GM12878 (cell line): ENCODE measurements at regions not wholly inside any gene's neighbourhood (a gene's known extent, or its start where the extent isn't known, plus 50 kb on each side); places are given as distances from the start of the nearest gene placed in this dataset.

ENCODE experiments used
- ATAC-seq: fragments of 200-7000 bp; cut with Tn5 transposase; 3 replicates; pipeline ENCODE4 v1.9.1; 2020; ENCODE audit warnings: mild to moderate bottlenecking, moderate library complexity
- BruUV-seq: library from RNA; stranded (reverse); fragments of 400-500 nt; replicated peaks from 2 replicates; lab custom pipeline; 2021; lab: Mats Ljungman, UMichigan
- CTCF ChIA-PET: fragments of 300-600 bp; sonication (Branson Sonifier 250); formaldehyde crosslinking; extraction: SDS; loops from one replicate; lab custom pipeline; 2021; ENCODE audit warnings: inconsistent platforms; lab: Yijun Ruan, JAX
- POLR2A ChIA-PET: fragments of 350-600 bp; formaldehyde crosslinking; extraction: SDS; loops from one replicate; lab custom pipeline; 2021; ENCODE audit warnings: inconsistent platforms; lab: Charles Lee
- RAD21 ChIA-PET: fragments of 300-600 bp; sonication (Branson Sonifier 250); formaldehyde crosslinking; loops from one replicate; lab custom pipeline; 2023; ENCODE audit warnings: antibody characterized with exemption; ENCODE audit not compliant: unreplicated experiment; lab: Charles Lee
- SMC1A ChIA-PET: fragments of 300-600 bp; sonication (Branson Sonifier 250); formaldehyde crosslinking; loops from one replicate; lab custom pipeline; 2023; ENCODE audit not compliant: unreplicated experiment, uncharacterized antibody; lab: Charles Lee
- DNase-seq: peaks from one replicate; pipeline ENCODE4 v3.0.0-alpha.2; 2011; ENCODE audit warnings: low read depth, low spot score
- FAIRE-seq: peaks from 3 replicates; lab custom pipeline; 2011; peaks lifted over from hg19 to GRCh38; lab: Jason Lieb, UNC
- H2AFZ ChIP-seq: 2 replicates; pipeline ENCODE4 v1.6.0; 2011; ENCODE audit warnings: low read depth, low read length, control low read depth; ENCODE audit not compliant: control insufficient read depth
- H3K27ac ChIP-seq: 2 replicates; pipeline ENCODE4 v1.5.1; 2011; ENCODE audit warnings: control low read depth; ENCODE audit not compliant: control insufficient read depth, insufficient read depth
- H3K27me3 ChIP-seq, 2 experiments: replicated peaks in 1 of 2; 2 replicates each; pipeline versions ENCODE4 v1.6.0 to v1.6.1; 2011; ENCODE audit warnings: low read length in 1 of 2; ENCODE audit not compliant: control insufficient read depth in 2 of 2, insufficient read depth in 2 of 2
- H3K36me3 ChIP-seq, 2 experiments: 2 replicates each; pipeline ENCODE4 v1.5.1; 2011; ENCODE audit warnings: low read length in 1 of 2; ENCODE audit not compliant: control insufficient read depth in 2 of 2, insufficient read depth in 2 of 2
- H3K4me1 ChIP-seq: 2 replicates; pipeline ENCODE4 v1.6.1; 2011; ENCODE audit warnings: mild to moderate bottlenecking, low read length, moderate library complexity, mixed read lengths; ENCODE audit not compliant: control insufficient read depth, insufficient read depth
- H3K4me2 ChIP-seq: 2 replicates; pipeline ENCODE4 v1.6.0; 2011; ENCODE audit warnings: control low read depth; ENCODE audit not compliant: control insufficient read depth, insufficient read depth
- H3K4me3 ChIP-seq: fragments of 200-600 bp; sonication (generic); 2 replicates; pipeline ENCODE4 v1.5.1; 2016
- H3K79me2 ChIP-seq: 2 replicates; pipeline ENCODE4 v1.6.0; 2011; ENCODE audit warnings: low read length; ENCODE audit not compliant: control insufficient read depth, insufficient read depth
- H3K9ac ChIP-seq: 2 replicates; pipeline ENCODE4 v1.8.0; 2011; ENCODE audit warnings: low read length, control low read depth, mixed read lengths; ENCODE audit not compliant: control insufficient read depth, insufficient read depth
- H3K9me3 ChIP-seq: replicated peaks from 3 replicates; pipeline ENCODE4 v1.5.1; 2011; ENCODE audit warnings: mild to moderate bottlenecking, low read length; ENCODE audit not compliant: control insufficient read depth, insufficient read depth
- H4K20me1 ChIP-seq: 2 replicates; pipeline ENCODE4 v1.6.0; 2011; ENCODE audit not compliant: control insufficient read depth, insufficient read depth
- CREB1 ChIP-seq: IDR thresholded peaks from 2 replicates; pipeline ENCODE4 v1.6.1; 2012; ENCODE audit warnings: low read depth, mild to moderate bottlenecking, inconsistent platforms
- ESRRA ChIP-seq: IDR thresholded peaks from 2 replicates; pipeline ENCODE4 v1.6.1; 2012; ENCODE audit warnings: mild to moderate bottlenecking, low read length, improper control_type of control experiment
- FOXM1 ChIP-seq: IDR thresholded peaks from 2 replicates; pipeline ENCODE4 v1.6.1; 2012; ENCODE audit warnings: low read depth, mild to moderate bottlenecking, inconsistent platforms, low read length, moderate library complexity
- GABPA ChIP-seq: IDR thresholded peaks from 2 replicates; pipeline ENCODE4 v1.6.1; 2014; ENCODE audit warnings: antibody characterized with exemption, low read depth, mild to moderate bottlenecking, inconsistent platforms
- HDAC6 ChIP-seq: fragments of 200-600 bp; sonication (generic); IDR thresholded peaks from one replicate; pipeline ENCODE4 v1.8.0; 2017; ENCODE audit warnings: antibody characterized with exemption; ENCODE audit not compliant: unreplicated experiment
- IKZF2 ChIP-seq, 2 experiments: fragments of 450-650 bp; IDR thresholded peaks; 2 replicates each; pipeline ENCODE4 v1.6.1; 2017; ENCODE audit warnings: mild to moderate bottlenecking in 2 of 2, moderate library complexity in 2 of 2
- PML ChIP-seq: IDR thresholded peaks from 2 replicates; pipeline ENCODE4 v1.6.1; 2012; ENCODE audit warnings: low read length, inconsistent platforms
- RAD51 ChIP-seq: fragments of 450-650 bp; IDR thresholded peaks from 2 replicates; pipeline ENCODE4 v1.6.1; 2016; ENCODE audit warnings: moderate library complexity, mild to moderate bottlenecking, inconsistent platforms
- RB1 ChIP-seq: fragments of 450-650 bp; formaldehyde crosslinking; IDR thresholded peaks from 2 replicates; pipeline ENCODE4 v1.6.1; 2017; ENCODE audit warnings: mild to moderate bottlenecking, borderline replicate concordance
- SIX5 ChIP-seq: IDR thresholded peaks from 2 replicates; pipeline ENCODE4 v1.6.1; 2011; ENCODE audit warnings: mild to moderate bottlenecking, low read depth, low read length, moderate library complexity; ENCODE audit not compliant: severe bottlenecking
- YBX1 ChIP-seq: fragments of 450-650 bp; IDR thresholded peaks from 2 replicates; pipeline ENCODE4 v1.6.1; 2016; ENCODE audit warnings: antibody characterized with exemption
- ZSCAN29 ChIP-seq: fragments of 450-650 bp; IDR thresholded peaks from 2 replicates; pipeline ENCODE4 v1.6.1; 2017; ENCODE audit warnings: mild to moderate bottlenecking, moderate library complexity
- WGBS: methylation state at CpG from one replicate; pipeline ENCODE4 v1.1.6; 2016; ENCODE audit warnings: low lambda C conversion rate; ENCODE audit not compliant: insufficient replicate concordance, insufficient coverage; ENCODE audit errors: missing lambda C conversion rate; 5-methylcytosine and 5-hydroxymethylcytosine counted together
- in situ Hi-C: fragments of 300-500 bp; cut with MboI; formaldehyde crosslinking; loops from 9 replicates; pipeline ENCODE4 v1.14.3; 2018; ENCODE audit warnings: mixed read lengths
- intact Hi-C: fragments of 100-400 bp; cut with micrococcal nuclease; formaldehyde crosslinking; loops from one replicate; pipeline ENCODE4 v1.14.2; 2022; ENCODE audit not compliant: unreplicated experiment
- TF ChIP-seq, protein P1 (sequence below): fragments of 450-650 bp; IDR thresholded peaks from 2 replicates; pipeline ENCODE4 v1.6.1; 2018; ENCODE audit warnings: borderline replicate concordance, mild to moderate bottlenecking; ENCODE audit not compliant: partially characterized antibody
- TF ChIP-seq, protein P2 (sequence below): fragments of 450-650 bp; IDR thresholded peaks from 2 replicates; pipeline ENCODE4 v1.6.1; 2017; ENCODE audit warnings: mild to moderate bottlenecking, low read depth, inconsistent platforms; ENCODE audit not compliant: poor library complexity, severe bottlenecking
- TF ChIP-seq, protein P3 (sequence below): IDR thresholded peaks from 2 replicates; pipeline ENCODE4 v1.6.1; 2012; ENCODE audit warnings: low read length, inconsistent platforms
- TF ChIP-seq, protein P4 (sequence below): fragments of 450-650 bp; formaldehyde crosslinking; IDR thresholded peaks from 2 replicates; pipeline ENCODE4 v1.4.0; 2022; ENCODE audit warnings: mild to moderate bottlenecking, moderate library complexity

DNA sequence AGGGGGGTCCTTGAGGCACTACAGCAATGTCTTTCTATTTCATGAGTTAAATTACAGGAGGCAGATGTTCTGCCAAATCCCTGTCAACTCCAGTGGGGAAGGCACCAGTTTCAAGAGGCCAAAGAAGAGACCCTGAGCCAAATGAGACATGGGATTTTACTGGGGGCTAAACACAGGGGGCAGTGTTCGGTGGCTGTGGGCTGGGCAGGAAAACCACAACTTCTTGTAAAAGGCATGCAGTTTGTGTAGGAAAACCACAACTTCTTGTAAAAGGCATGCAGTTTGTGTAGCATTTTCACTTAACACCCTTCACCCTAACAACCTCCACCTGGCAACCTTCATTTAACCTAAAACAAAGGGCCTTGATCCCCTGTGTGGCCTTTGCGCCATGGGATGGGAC lies 61.0 kb downstream of the POLR2M start:
- Histone ChIP-seq H2AFZ (no peak overlapping the region), H3K4me3 (no peak overlapping the region), H3K27me3 (peaks cover 0 to 3% of the 10 kb centered on the region in 2 experiments; a peak in 2 of 4 replicates), H3K36me3 (no peaks in the 10 kb centered on the region), H3K9me3 (no peaks in the 10 kb centered on the region), H4K20me1 (no peaks in the 10 kb centered on the region), H3K9ac (no peak overlapping the region), H3K4me2 (no peak overlapping the region), H3K27ac (no peak overlapping the region), H3K4me1 (no peaks in the 10 kb centered on the region), H3K79me2 (no peaks in the 10 kb centered on the region)
- in situ Hi-C loops (no loop called here), intact Hi-C loops (no loop called here)
- BruUV-seq = no TSS peak
- ChIA-PET SMC1A (no interaction called here), RAD21 (no interaction called here), CTCF (no interaction called here), POLR2A (no interaction called here)
- FAIRE-seq (no peak), ATAC-seq (no peak), DNase-seq (no peak)
- TF ChIP-seq PML = no peak
- no peak for TF ChIP-seq RAD51
- no peak for TF ChIP-seq RB1
- TF ChIP-seq FOXM1 = no peak
- TF ChIP-seq IKZF2 (IDR thresholded peaks at IDR 0.05) = no peak
- TF ChIP-seq HDAC6 = no peak
- TF ChIP-seq YBX1 = no peak
- no peak for TF ChIP-seq ZSCAN29
- TF ChIP-seq, protein P1, sequence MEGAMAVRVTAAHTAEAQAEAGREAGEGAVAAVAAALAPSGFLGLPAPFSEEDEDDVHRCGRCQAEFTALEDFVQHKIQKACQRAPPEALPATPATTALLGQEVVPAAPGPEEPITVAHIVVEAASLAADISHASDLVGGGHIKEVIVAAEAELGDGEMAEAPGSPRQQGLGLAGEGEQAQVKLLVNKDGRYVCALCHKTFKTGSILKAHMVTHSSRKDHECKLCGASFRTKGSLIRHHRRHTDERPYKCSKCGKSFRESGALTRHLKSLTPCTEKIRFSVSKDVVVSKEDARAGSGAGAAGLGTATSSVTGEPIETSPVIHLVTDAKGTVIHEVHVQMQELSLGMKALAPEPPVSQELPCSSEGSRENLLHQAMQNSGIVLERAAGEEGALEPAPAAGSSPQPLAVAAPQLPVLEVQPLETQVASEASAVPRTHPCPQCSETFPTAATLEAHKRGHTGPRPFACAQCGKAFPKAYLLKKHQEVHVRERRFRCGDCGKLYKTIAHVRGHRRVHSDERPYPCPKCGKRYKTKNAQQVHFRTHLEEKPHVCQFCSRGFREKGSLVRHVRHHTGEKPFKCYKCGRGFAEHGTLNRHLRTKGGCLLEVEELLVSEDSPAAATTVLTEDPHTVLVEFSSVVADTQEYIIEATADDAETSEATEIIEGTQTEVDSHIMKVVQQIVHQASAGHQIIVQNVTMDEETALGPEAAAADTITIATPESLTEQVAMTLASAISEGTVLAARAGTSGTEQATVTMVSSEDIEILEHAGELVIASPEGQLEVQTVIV = no peak
- no peak for TF ChIP-seq GABPA
- TF ChIP-seq, protein P2, sequence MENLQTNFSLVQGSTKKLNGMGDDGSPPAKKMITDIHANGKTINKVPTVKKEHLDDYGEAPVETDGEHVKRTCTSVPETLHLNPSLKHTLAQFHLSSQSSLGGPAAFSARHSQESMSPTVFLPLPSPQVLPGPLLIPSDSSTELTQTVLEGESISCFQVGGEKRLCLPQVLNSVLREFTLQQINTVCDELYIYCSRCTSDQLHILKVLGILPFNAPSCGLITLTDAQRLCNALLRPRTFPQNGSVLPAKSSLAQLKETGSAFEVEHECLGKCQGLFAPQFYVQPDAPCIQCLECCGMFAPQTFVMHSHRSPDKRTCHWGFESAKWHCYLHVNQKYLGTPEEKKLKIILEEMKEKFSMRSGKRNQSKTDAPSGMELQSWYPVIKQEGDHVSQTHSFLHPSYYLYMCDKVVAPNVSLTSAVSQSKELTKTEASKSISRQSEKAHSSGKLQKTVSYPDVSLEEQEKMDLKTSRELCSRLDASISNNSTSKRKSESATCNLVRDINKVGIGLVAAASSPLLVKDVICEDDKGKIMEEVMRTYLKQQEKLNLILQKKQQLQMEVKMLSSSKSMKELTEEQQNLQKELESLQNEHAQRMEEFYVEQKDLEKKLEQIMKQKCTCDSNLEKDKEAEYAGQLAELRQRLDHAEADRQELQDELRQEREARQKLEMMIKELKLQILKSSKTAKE = no peak
- TF ChIP-seq, protein P3, sequence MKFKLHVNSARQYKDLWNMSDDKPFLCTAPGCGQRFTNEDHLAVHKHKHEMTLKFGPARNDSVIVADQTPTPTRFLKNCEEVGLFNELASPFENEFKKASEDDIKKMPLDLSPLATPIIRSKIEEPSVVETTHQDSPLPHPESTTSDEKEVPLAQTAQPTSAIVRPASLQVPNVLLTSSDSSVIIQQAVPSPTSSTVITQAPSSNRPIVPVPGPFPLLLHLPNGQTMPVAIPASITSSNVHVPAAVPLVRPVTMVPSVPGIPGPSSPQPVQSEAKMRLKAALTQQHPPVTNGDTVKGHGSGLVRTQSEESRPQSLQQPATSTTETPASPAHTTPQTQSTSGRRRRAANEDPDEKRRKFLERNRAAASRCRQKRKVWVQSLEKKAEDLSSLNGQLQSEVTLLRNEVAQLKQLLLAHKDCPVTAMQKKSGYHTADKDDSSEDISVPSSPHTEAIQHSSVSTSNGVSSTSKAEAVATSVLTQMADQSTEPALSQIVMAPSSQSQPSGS = no peak
- no peak for TF ChIP-seq SIX5
- TF ChIP-seq, protein P4, sequence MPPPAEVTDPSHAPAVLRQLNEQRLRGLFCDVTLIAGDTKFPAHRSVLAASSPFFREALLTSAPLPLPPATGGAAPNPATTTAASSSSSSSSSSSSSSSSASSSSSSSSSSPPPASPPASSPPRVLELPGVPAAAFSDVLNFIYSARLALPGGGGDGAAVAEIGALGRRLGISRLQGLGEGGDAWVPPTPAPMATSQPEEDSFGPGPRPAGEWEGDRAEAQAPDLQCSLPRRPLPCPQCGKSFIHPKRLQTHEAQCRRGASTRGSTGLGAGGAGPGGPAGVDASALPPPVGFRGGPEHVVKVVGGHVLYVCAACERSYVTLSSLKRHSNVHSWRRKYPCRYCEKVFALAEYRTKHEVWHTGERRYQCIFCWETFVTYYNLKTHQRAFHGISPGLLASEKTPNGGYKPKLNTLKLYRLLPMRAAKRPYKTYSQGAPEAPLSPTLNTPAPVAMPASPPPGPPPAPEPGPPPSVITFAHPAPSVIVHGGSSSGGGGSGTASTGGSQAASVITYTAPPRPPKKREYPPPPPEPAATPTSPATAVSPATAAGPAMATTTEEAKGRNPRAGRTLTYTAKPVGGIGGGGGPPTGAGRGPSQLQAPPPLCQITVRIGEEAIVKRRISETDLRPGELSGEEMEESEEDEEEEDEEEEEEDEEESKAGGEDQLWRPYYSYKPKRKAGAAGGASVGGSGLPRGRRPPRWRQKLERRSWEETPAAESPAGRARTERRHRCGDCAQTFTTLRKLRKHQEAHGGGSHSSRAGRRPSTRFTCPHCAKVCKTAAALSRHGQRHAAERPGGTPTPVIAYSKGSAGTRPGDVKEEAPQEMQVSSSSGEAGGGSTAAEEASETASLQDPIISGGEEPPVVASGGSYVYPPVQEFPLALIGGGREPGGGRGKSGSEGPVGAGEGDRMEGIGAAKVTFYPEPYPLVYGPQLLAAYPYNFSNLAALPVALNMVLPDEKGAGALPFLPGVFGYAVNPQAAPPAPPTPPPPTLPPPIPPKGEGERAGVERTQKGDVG (CRISPR knock-in tag) = no peak
- TF ChIP-seq ESRRA = no peak
- TF ChIP-seq CREB1 = no peak
- 3% methylated on average over 2 of the region's 2 CpGs for WGBS
